ENCODE measurements at regions not wholly inside any gene's neighbourhood (a gene's known extent, or its start where the extent isn't known, plus 50 kb on each side); places are given as distances from the start of the nearest gene placed in this dataset.

GRCh38 chr1:59110271-59110670 is 186.6 kb upstream of the FGGY start:
- Histone ChIP-seq H3K9me3 (no peaks in the 10 kb centered on the region), H3K4me1 (peaks cover 0 to 8% of the 10 kb centered on the region in 2 donors), H3K27me3 (no peaks in the 10 kb centered on the region), H3K36me3 (no peaks in the 10 kb centered on the region), H3K27ac (no peak overlapping the region), H3K4me3 (replicated peaks in 1 of 3) (no peak overlapping the region)
- TF ChIP-seq POLR2A (IDR thresholded peaks at IDR 0.05) (no peak), CTCF (IDR thresholded peaks at IDR 0.05) (no peak)
- no peak for DNase-seq
- intact Hi-C loops (cut with DNase I) = no loop called here
- WGBS, 2 donors = 96 to 97% methylated on average over 1 of the region's 1 CpG

- Histone ChIP-seq H3K9me3 (no peaks in the 10 kb centered on the region), H3K4me3 (replicated peaks in 1 of 3) (no peak overlapping the region), H3K4me1 (no peaks in the 10 kb centered on the region), H3K27me3 (no peaks in the 10 kb centered on the region), H3K36me3 (no peaks in the 10 kb centered on the region), H3K27ac (no peak overlapping the region)
- no peak for TF ChIP-seq POLR2A (IDR thresholded peaks at IDR 0.05)
- intact Hi-C loops (cut with DNase I) = no loop called here
- WGBS, 2 donors = 90 to 94% methylated on average over 1 of the region's 1 CpG
- no peak for DNase-seq
Observed at GRCh38 chr1:59113876-59114457, 182.9 kb upstream of the FGGY start.

- Histone ChIP-seq H3K9me3 (no peaks in the 10 kb centered on the region), H3K4me3 (replicated peaks in 1 of 3) (no peak overlapping the region), H3K4me1 (no peaks in the 10 kb centered on the region), H3K27me3 (no peaks in the 10 kb centered on the region), H3K27ac (no peak overlapping the region), H3K36me3 (no peaks in the 10 kb centered on the region)
- 94 to 97% methylated on average over 2 of the region's 2 CpGs for WGBS, 2 donors
- intact Hi-C loops (cut with DNase I) = no loop called here
- TF ChIP-seq POLR2A (IDR thresholded peaks at IDR 0.05) (no peak), CTCF (IDR thresholded peaks at IDR 0.05) (no peak)
- DNase-seq = no peak
Observed at GRCh38 chr1:59115865-59116264, 181.0 kb upstream of the FGGY start.

GRCh38 chr1:59116920-59117542 is 179.9 kb upstream of the FGGY start:
- no peak for DNase-seq
- intact Hi-C loops (cut with DNase I) = no loop called here
- no peak for TF ChIP-seq CTCF (IDR thresholded peaks at IDR 0.05)
- TF ChIP-seq POLR2A (IDR thresholded peaks at IDR 0.05) = no peak
- Histone ChIP-seq H3K4me3 (replicated peaks in 1 of 3) (no peak overlapping the region), H3K4me1 (no peaks in the 10 kb centered on the region), H3K36me3 (no peaks in the 10 kb centered on the region), H3K27ac (no peak overlapping the region), H3K27me3 (no peaks in the 10 kb centered on the region), H3K9me3 (no peaks in the 10 kb centered on the region)
- WGBS, 2 donors = 69 to 78% methylated on average over 4 of the region's 4 CpGs

- intact Hi-C loops (cut with DNase I) = no loop called here
- no peak for DNase-seq
- H3K4me1 ChIP-seq = no peaks in the 10 kb centered on the region
- TF ChIP-seq CTCF (IDR thresholded peaks at IDR 0.05) (no peak), POLR2A (IDR thresholded peaks at IDR 0.05) (no peak)
- H3K36me3 ChIP-seq = no peaks in the 10 kb centered on the region
- no peak overlapping the region for H3K4me3 ChIP-seq (replicated peaks in 1 of 3)
- no peak overlapping the region for H3K27ac ChIP-seq
- no peaks in the 10 kb centered on the region for H3K9me3 ChIP-seq
- no peaks in the 10 kb centered on the region for H3K27me3 ChIP-seq
- WGBS, 2 donors = 71 to 73% methylated on average over 5 of the region's 5 CpGs
Observed at GRCh38 chr1:59122527-59122926, 174.4 kb upstream of the FGGY start.

Data from thyroid gland (tissue), 4 donors.